ENCODE measurements at regions not wholly inside any gene's neighbourhood (a gene's known extent, or its start where the extent isn't known, plus 50 kb on each side); places are given as distances from the start of the nearest gene placed in this dataset.

GRCh38 chr4:13893211-13893610 is 265.7 kb upstream of the BOD1L1 start:
- no peaks in the 10 kb centered on the region for H3K36me3 Mint-ChIP-seq (ENCODE audit: insufficient read depth)
- no peaks in the 10 kb centered on the region for H3K27me3 Mint-ChIP-seq
- peaks cover 15% of the 10 kb centered on the region for H3K9me3 Mint-ChIP-seq
- ATAC-seq (replicated peaks; ENCODE audit: extremely low read depth, poor library complexity, severe bottlenecking) = no peak
- no peak overlapping the region for H3K27ac Mint-ChIP-seq (ENCODE audit: low read depth)
- DNase-seq (ENCODE audit: low spot score in 2 of 2) = no peak
- H3K4me3 Mint-ChIP-seq = no peak overlapping the region
- H3K4me1 Mint-ChIP-seq = no peaks in the 10 kb centered on the region

- Mint-ChIP-seq H3K4me3 (no peak overlapping the region), H3K9me3 (peaks cover 22% of the 10 kb centered on the region), H3K4me1 (no peaks in the 10 kb centered on the region), H3K36me3 (ENCODE audit: insufficient read depth) (no peaks in the 10 kb centered on the region), H3K27me3 (no peaks in the 10 kb centered on the region), H3K27ac (ENCODE audit: low read depth) (no peak overlapping the region)
- ATAC-seq (replicated peaks; ENCODE audit: extremely low read depth, poor library complexity, severe bottlenecking) (no peak), DNase-seq (ENCODE audit: low spot score in 2 of 2) (no peak)
These were observed 266.5 kb upstream of the BOD1L1 start for GRCh38 chr4:13893987-13894386.

- Mint-ChIP-seq H3K4me1 (no peaks in the 10 kb centered on the region), H3K4me3 (no peak overlapping the region), H3K27me3 (no peaks in the 10 kb centered on the region), H3K27ac (ENCODE audit: low read depth) (no peak overlapping the region), H3K36me3 (ENCODE audit: insufficient read depth) (no peaks in the 10 kb centered on the region), H3K9me3 (peaks cover 21% of the 10 kb centered on the region)
- DNase-seq (ENCODE audit: low spot score in 2 of 2) = no peak
- no peak for ATAC-seq (replicated peaks; ENCODE audit: extremely low read depth, poor library complexity, severe bottlenecking)
These were observed 273.3 kb upstream of the BOD1L1 start for GRCh38 chr4:13900780-13901179.

GRCh38 chr4:13902146-13902545 is 274.6 kb upstream of the BOD1L1 start:
- no peaks in the 10 kb centered on the region for H3K36me3 Mint-ChIP-seq (ENCODE audit: insufficient read depth)
- H3K9me3 Mint-ChIP-seq = peaks cover 21% of the 10 kb centered on the region
- H3K4me3 Mint-ChIP-seq = no peak overlapping the region
- DNase-seq (ENCODE audit: low spot score in 2 of 2) (no peak), ATAC-seq (replicated peaks; ENCODE audit: extremely low read depth, poor library complexity, severe bottlenecking) (no peak)
- H3K27ac Mint-ChIP-seq (ENCODE audit: low read depth) = no peak overlapping the region
- H3K27me3 Mint-ChIP-seq = no peaks in the 10 kb centered on the region
- no peaks in the 10 kb centered on the region for H3K4me1 Mint-ChIP-seq

GRCh38 chr4:13903061-13903460 is 275.5 kb upstream of the BOD1L1 start:
- Mint-ChIP-seq H3K4me1 (no peaks in the 10 kb centered on the region), H3K36me3 (ENCODE audit: insufficient read depth) (no peaks in the 10 kb centered on the region), H3K4me3 (no peak overlapping the region), H3K9me3 (peaks cover 19% of the 10 kb centered on the region), H3K27ac (ENCODE audit: low read depth) (no peak overlapping the region), H3K27me3 (no peaks in the 10 kb centered on the region)
- DNase-seq (ENCODE audit: low spot score in 2 of 2) (no peak), ATAC-seq (replicated peaks; ENCODE audit: extremely low read depth, poor library complexity, severe bottlenecking) (no peak)

GRCh38 chr4:13903901-13904300 is 276.4 kb upstream of the BOD1L1 start:
- Mint-ChIP-seq H3K4me3 (no peak overlapping the region), H3K9me3 (peaks cover 10% of the 10 kb centered on the region), H3K27ac (ENCODE audit: low read depth) (no peak overlapping the region), H3K36me3 (ENCODE audit: insufficient read depth) (no peaks in the 10 kb centered on the region), H3K4me1 (no peaks in the 10 kb centered on the region), H3K27me3 (no peaks in the 10 kb centered on the region)
- no peak for DNase-seq (ENCODE audit: low spot score in 2 of 2)
- ATAC-seq (replicated peaks; ENCODE audit: extremely low read depth, poor library complexity, severe bottlenecking) = no peak

- H3K27me3 Mint-ChIP-seq = no peaks in the 10 kb centered on the region
- ATAC-seq (replicated peaks; ENCODE audit: extremely low read depth, poor library complexity, severe bottlenecking) (no peak), DNase-seq (ENCODE audit: low spot score in 2 of 2) (no peak)
- H3K36me3 Mint-ChIP-seq (ENCODE audit: insufficient read depth) = no peaks in the 10 kb centered on the region
- H3K4me1 Mint-ChIP-seq = no peaks in the 10 kb centered on the region
- no peak overlapping the region for H3K4me3 Mint-ChIP-seq
- no peaks in the 10 kb centered on the region for H3K9me3 Mint-ChIP-seq
- H3K27ac Mint-ChIP-seq (ENCODE audit: low read depth) = no peak overlapping the region
These were observed 278.0 kb upstream of the BOD1L1 start for GRCh38 chr4:13905543-13905942.

- Mint-ChIP-seq H3K36me3 (ENCODE audit: insufficient read depth) (no peaks in the 10 kb centered on the region), H3K4me1 (no peaks in the 10 kb centered on the region), H3K27me3 (no peaks in the 10 kb centered on the region), H3K9me3 (no peaks in the 10 kb centered on the region), H3K27ac (ENCODE audit: low read depth) (no peak overlapping the region), H3K4me3 (no peak overlapping the region)
- DNase-seq (ENCODE audit: low spot score in 2 of 2) (no peak), ATAC-seq (replicated peaks; ENCODE audit: extremely low read depth, poor library complexity, severe bottlenecking) (no peak)
These were observed 279.2 kb upstream of the BOD1L1 start for GRCh38 chr4:13906727-13907126.

GRCh38 chr4:13907255-13907751 is 279.8 kb upstream of the BOD1L1 start:
- DNase-seq (ENCODE audit: low spot score in 2 of 2) = no peak
- Mint-ChIP-seq H3K27ac (ENCODE audit: low read depth) (no peak overlapping the region), H3K4me1 (no peaks in the 10 kb centered on the region), H3K36me3 (ENCODE audit: insufficient read depth) (no peaks in the 10 kb centered on the region), H3K27me3 (no peaks in the 10 kb centered on the region), H3K4me3 (no peak overlapping the region), H3K9me3 (no peaks in the 10 kb centered on the region)
- ATAC-seq (replicated peaks; ENCODE audit: extremely low read depth, poor library complexity, severe bottlenecking) = no peak

GRCh38 chr4:13908455-13908854 is 280.9 kb upstream of the BOD1L1 start:
- no peak for ATAC-seq (replicated peaks; ENCODE audit: extremely low read depth, poor library complexity, severe bottlenecking)
- no peak for DNase-seq (ENCODE audit: low spot score in 2 of 2)
- H3K9me3 Mint-ChIP-seq = no peaks in the 10 kb centered on the region
- H3K27ac Mint-ChIP-seq (ENCODE audit: low read depth) = no peak overlapping the region
- H3K4me1 Mint-ChIP-seq = no peaks in the 10 kb centered on the region
- no peak overlapping the region for H3K4me3 Mint-ChIP-seq
- H3K27me3 Mint-ChIP-seq = no peaks in the 10 kb centered on the region
- no peaks in the 10 kb centered on the region for H3K36me3 Mint-ChIP-seq (ENCODE audit: insufficient read depth)

- no peak overlapping the region for H3K27ac Mint-ChIP-seq (ENCODE audit: low read depth)
- no peaks in the 10 kb centered on the region for H3K27me3 Mint-ChIP-seq
- no peak for ATAC-seq (replicated peaks; ENCODE audit: extremely low read depth, poor library complexity, severe bottlenecking)
- H3K4me3 Mint-ChIP-seq = no peak overlapping the region
- DNase-seq (ENCODE audit: low spot score in 2 of 2) = no peak
- H3K36me3 Mint-ChIP-seq (ENCODE audit: insufficient read depth) = no peaks in the 10 kb centered on the region
- H3K4me1 Mint-ChIP-seq = no peaks in the 10 kb centered on the region
- no peaks in the 10 kb centered on the region for H3K9me3 Mint-ChIP-seq
These were observed 283.0 kb upstream of the BOD1L1 start for GRCh38 chr4:13910556-13910955.

GRCh38 chr4:13911256-13911655 is 283.7 kb upstream of the BOD1L1 start:
- Mint-ChIP-seq H3K9me3 (no peaks in the 10 kb centered on the region), H3K36me3 (ENCODE audit: insufficient read depth) (no peaks in the 10 kb centered on the region), H3K27me3 (no peaks in the 10 kb centered on the region), H3K27ac (ENCODE audit: low read depth) (no peak overlapping the region), H3K4me1 (no peaks in the 10 kb centered on the region), H3K4me3 (no peak overlapping the region)
- DNase-seq (ENCODE audit: low spot score in 2 of 2) (no peak), ATAC-seq (replicated peaks; ENCODE audit: extremely low read depth, poor library complexity, severe bottlenecking) (no peak)

- H3K36me3 Mint-ChIP-seq (ENCODE audit: insufficient read depth) = no peaks in the 10 kb centered on the region
- no peaks in the 10 kb centered on the region for H3K27me3 Mint-ChIP-seq
- no peak overlapping the region for H3K4me3 Mint-ChIP-seq
- ATAC-seq (replicated peaks; ENCODE audit: extremely low read depth, poor library complexity, severe bottlenecking) = no peak
- no peak overlapping the region for H3K27ac Mint-ChIP-seq (ENCODE audit: low read depth)
- no peak for DNase-seq (ENCODE audit: low spot score in 2 of 2)
- no peaks in the 10 kb centered on the region for H3K4me1 Mint-ChIP-seq
- H3K9me3 Mint-ChIP-seq = no peaks in the 10 kb centered on the region
These were observed 285.0 kb upstream of the BOD1L1 start for GRCh38 chr4:13912436-13912925.

- no peak overlapping the region for H3K4me3 Mint-ChIP-seq
- H3K27me3 Mint-ChIP-seq = no peaks in the 10 kb centered on the region
- H3K27ac Mint-ChIP-seq (ENCODE audit: low read depth) = no peak overlapping the region
- ATAC-seq (replicated peaks; ENCODE audit: extremely low read depth, poor library complexity, severe bottlenecking) = no peak
- H3K36me3 Mint-ChIP-seq (ENCODE audit: insufficient read depth) = no peaks in the 10 kb centered on the region
- no peaks in the 10 kb centered on the region for H3K9me3 Mint-ChIP-seq
- no peaks in the 10 kb centered on the region for H3K4me1 Mint-ChIP-seq
- no peak for DNase-seq (ENCODE audit: low spot score in 2 of 2)
These were observed 285.4 kb upstream of the BOD1L1 start for GRCh38 chr4:13912966-13913365.

Measured in central memory CD8-positive, alpha-beta T cell (primary cell).